ENCODE measurements at regions not wholly inside any gene's neighbourhood (a gene's known extent, or its start where the extent isn't known, plus 50 kb on each side); places are given as distances from the start of the nearest gene placed in this dataset.

DNA sequence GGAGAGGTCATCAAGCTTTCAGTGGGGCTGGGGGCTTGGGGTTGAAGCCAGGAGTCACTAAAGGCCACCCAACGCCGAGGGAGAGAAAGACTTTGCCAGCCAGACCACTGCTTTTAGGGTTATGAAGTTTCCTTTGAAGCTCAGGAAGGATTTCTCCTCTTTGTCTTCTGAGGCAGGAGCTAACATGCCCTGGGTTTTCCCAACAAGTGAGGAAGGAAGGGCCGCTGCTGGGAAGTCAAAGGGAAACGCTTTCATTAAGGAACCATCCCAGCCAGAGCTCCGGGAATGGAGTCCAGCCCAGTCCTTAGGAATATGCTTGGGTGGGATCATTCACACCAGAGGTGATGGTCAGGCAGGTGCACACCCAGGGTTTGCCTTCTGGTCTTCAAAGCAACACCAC is 436.9 kb downstream of the PRDM2 start:
- TF ChIP-seq, protein P1, sequence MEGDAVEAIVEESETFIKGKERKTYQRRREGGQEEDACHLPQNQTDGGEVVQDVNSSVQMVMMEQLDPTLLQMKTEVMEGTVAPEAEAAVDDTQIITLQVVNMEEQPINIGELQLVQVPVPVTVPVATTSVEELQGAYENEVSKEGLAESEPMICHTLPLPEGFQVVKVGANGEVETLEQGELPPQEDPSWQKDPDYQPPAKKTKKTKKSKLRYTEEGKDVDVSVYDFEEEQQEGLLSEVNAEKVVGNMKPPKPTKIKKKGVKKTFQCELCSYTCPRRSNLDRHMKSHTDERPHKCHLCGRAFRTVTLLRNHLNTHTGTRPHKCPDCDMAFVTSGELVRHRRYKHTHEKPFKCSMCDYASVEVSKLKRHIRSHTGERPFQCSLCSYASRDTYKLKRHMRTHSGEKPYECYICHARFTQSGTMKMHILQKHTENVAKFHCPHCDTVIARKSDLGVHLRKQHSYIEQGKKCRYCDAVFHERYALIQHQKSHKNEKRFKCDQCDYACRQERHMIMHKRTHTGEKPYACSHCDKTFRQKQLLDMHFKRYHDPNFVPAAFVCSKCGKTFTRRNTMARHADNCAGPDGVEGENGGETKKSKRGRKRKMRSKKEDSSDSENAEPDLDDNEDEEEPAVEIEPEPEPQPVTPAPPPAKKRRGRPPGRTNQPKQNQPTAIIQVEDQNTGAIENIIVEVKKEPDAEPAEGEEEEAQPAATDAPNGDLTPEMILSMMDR (optimal IDR thresholded peaks at IDR 0.05 in 1 of 3, IDR thresholded peaks at IDR 0.05 in 1 of 3, conservative IDR thresholded peaks at IDR 0.05 in 1 of 3; ENCODE audit: extremely low read depth in 1 of 3, insufficient read depth in 2 of 3, low read length in 3 of 3) = no peak
- TF ChIP-seq EZH2 (IDR thresholded peaks at IDR 0.05; ENCODE audit: low read length) = no peak
